ENCODE measurements at regions not wholly inside any gene's neighbourhood (a gene's known extent, or its start where the extent isn't known, plus 50 kb on each side); places are given as distances from the start of the nearest gene placed in this dataset.

- no peak for TF ChIP-seq CTCF (IDR thresholded peaks at IDR 0.05; ENCODE audit: low read depth, low read length)
- TF ChIP-seq POLR2A (IDR thresholded peaks at IDR 0.05; ENCODE audit: extremely low read depth, insufficient read length) = no peak
- TF ChIP-seq, protein P1, sequence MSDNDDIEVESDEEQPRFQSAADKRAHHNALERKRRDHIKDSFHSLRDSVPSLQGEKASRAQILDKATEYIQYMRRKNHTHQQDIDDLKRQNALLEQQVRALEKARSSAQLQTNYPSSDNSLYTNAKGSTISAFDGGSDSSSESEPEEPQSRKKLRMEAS (IDR thresholded peaks at IDR 0.05; ENCODE audit: low read depth, low read length) = no peak
Measured at GRCh38 chr11:71170624-71171423, 81.6 kb downstream of the SHANK2 start.

Measured in NB4 (cell line).